Testis (tissue), 2 donors: ENCODE measurements at regions not wholly inside any gene's neighbourhood (a gene's known extent, or its start where the extent isn't known, plus 50 kb on each side); places are given as distances from the start of the nearest gene placed in this dataset.

Source experiments
- CTCF ChIP-seq, 3 experiments: fragments of 450-650 bp in 2 of 3; fragments of 200-600 bp in 1 of 3; sonication (generic) in 1 of 3; IDR thresholded peaks; one replicate each; pipeline ENCODE4 v1.5.1; 2016 to 2019; ENCODE audit warnings: antibody characterized with exemption in 3 of 3, mild to moderate bottlenecking in 2 of 3, moderate library complexity in 1 of 3
- POLR2A ChIP-seq: fragments of 450-650 bp; IDR thresholded peaks from one replicate; pipeline ENCODE4 v1.6.1; 2017; ENCODE audit warnings: antibody characterized with exemption, mild to moderate bottlenecking, moderate library complexity

GRCh38 chr4:58214376-58214775, 1104.2 kb upstream of the IGFBP7 start:
- TF ChIP-seq CTCF (IDR thresholded peaks at IDR 0.05) (no peak), POLR2A (no peak)
